HL-60/S4 (cell line): ENCODE measurements at regions not wholly inside any gene's neighbourhood (a gene's known extent, or its start where the extent isn't known, plus 50 kb on each side); places are given as distances from the start of the nearest gene placed in this dataset.
"Not testable (repeated sequence)": the region's sequence is repeated elsewhere in the genome, so short reads cannot be mapped to it uniquely, and the experiment has no call there.

Source experiments
- in situ Hi-C: fragments of 300-500 bp; cut with MboI; formaldehyde crosslinking; loops from 2 replicates; pipeline ENCODE4 v1.14.3; 2022; ENCODE audit warnings: low sequenced_read_pairs

- in situ Hi-C loops = no loop called here
Measured at GRCh38 chr20:22729616-22730236, 145.4 kb upstream of the FOXA2 start.

- in situ Hi-C loops = no loop called here
Measured at GRCh38 chr20:22732751-22733150, 148.4 kb upstream of the FOXA2 start.

DNA sequence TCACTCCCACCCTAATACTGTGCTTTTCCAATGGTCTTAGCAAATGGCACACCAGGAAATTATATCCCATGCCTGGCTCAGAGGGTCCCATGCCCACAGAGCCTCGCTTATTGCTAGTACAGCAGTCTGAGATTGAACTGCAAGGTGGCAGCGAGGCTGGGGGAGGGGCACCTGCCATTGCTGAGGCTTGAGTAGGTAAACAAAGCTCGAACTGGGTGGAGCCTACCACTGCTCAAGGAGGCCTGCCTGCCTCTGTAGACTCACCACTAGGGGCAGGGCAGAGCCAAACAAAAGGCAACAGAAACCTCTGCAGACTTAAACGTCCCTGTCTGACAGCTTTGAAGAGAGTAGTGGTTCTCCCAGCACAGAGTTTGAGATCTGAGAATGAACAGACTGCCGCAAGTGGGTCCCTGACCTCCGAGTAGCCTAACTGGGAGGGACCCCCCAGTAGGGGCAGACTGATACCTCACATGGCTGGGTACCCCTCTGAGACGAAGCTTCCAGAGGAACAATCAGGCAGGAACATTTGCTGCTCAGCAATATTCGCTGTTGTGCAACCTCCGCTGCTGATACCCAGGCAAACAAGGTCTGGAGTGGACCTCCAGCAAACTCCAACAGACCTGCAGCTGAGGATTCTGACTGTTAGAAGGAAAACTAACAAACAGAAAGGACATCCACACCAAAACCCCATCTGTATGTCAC is 150.7 kb upstream of the FOXA2 start:
- in situ Hi-C loops = not testable (repeated sequence)

- in situ Hi-C loops = no loop called here
Measured at GRCh38 chr20:22740829-22741228, 156.5 kb upstream of the FOXA2 start.

GRCh38 chr20:22744341-22745193 is 160.2 kb upstream of the FOXA2 start:
- in situ Hi-C loops = no loop called here

- in situ Hi-C loops = no loop called here
Measured at GRCh38 chr20:22745194-22745500, 160.8 kb upstream of the FOXA2 start.

DNA sequence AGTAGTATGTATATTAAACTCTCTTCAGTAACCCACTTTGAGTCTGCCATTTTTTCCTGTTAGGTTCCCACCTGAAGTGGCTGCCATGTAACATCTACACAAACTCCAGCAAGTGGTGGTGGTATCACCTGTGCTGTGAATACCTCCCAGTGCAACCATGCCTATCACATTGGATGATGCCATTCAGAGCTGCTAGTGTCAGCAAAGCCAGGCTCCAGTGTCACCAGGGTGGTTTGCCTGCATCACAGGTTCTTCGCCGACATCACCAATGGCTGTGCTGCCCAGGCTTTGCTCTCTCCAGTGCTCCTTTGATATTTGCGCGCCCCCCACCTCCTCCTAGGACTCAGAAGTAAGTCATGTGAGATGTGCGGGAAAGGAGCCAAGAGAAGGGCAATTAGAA is 162.6 kb upstream of the FOXA2 start:
- in situ Hi-C loops = no loop called here

GRCh38 chr20:22752324-22752723 is 168.0 kb upstream of the FOXA2 start:
- in situ Hi-C loops = no loop called here

DNA sequence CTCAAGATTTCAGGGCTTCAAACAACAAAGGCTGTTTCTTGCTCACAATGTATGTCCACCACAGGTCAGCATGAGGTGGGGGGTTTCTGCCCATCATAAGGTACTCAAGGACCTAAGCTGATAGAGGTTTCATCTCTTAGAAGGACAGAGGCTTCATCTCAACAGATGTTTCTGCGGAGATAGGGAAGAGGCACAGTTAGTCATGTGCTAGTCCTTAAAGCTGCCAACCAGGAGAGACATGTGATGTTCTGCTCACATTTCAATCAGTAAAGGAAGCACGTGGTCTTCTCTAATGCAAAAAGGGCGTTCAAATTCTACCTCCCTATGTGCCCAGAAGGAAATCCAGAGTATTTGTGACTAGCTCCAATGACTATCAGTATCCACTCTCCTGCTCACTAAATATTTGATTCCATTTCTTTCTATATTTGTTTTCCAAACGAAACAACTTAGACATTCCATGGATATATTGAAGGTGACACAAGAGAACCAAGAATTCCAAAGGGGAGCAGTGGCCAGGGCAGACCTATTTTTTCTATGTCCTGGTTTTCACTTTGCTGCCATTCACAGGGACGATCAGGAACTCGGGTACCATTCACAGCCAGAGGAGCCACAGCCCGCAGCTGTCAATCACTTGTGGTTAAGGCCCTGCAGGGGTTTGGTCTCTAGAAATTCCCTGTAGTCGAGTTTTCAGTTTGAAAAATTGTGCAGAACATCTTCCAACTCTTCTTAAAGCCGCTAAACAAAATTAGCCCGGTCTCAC is 173.2 kb upstream of the FOXA2 start:
- in situ Hi-C loops = no loop called here

DNA sequence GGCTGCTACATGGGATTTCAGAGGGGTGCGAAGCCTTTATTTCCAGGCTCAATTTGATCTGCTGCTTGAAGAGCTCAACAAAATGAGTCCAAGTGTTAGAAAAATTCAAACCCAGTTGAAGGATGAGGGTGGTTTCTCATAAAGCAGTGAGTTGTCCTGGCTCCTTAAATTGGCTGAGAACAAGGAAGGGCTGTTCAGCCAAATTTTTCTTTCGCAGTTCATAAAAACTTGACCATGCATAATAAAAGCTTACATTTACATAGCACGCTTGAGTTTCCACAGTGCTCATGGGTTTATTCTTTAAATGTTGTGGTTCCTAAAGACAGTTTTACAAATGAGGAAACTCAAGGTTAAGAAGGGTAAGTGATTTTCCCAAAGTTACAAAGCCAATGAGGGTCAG is 174.4 kb upstream of the FOXA2 start:
- in situ Hi-C loops = no loop called here

DNA sequence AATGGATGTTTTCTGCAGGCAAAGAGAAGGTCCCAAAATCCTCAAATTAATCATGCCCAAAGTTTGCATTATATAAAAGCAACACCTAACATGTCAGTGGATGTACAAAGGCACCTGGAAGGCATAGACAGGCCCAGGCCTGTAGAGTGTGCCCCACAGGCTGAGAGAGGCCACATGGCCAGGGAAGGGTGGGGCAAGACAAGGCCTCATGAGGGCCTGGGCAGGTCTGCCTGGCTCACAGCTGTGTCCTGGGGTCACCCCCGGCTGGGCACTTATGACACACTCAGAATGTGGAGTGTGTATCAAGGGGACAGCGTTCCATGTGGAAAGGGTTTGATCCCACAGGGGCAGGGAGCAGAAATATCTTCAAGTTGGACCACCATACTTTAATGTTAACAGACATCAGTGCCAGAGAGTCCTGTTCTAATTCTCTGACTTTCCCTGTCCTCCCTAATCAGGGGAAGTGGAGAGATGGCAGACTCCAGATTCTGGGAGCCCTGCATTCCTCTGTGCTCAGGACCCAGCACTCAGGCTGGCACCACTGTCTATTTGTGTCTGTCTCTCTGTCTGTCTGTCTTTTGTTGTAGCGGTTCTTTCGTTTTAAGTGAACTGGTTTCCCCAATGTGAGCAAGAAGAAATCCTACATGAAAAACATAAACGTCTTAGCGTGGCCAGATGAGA is 178.3 kb upstream of the FOXA2 start:
- in situ Hi-C loops = no loop called here

GRCh38 chr20:22763257-22763906 is 179.0 kb upstream of the FOXA2 start:
- in situ Hi-C loops = no loop called here

DNA sequence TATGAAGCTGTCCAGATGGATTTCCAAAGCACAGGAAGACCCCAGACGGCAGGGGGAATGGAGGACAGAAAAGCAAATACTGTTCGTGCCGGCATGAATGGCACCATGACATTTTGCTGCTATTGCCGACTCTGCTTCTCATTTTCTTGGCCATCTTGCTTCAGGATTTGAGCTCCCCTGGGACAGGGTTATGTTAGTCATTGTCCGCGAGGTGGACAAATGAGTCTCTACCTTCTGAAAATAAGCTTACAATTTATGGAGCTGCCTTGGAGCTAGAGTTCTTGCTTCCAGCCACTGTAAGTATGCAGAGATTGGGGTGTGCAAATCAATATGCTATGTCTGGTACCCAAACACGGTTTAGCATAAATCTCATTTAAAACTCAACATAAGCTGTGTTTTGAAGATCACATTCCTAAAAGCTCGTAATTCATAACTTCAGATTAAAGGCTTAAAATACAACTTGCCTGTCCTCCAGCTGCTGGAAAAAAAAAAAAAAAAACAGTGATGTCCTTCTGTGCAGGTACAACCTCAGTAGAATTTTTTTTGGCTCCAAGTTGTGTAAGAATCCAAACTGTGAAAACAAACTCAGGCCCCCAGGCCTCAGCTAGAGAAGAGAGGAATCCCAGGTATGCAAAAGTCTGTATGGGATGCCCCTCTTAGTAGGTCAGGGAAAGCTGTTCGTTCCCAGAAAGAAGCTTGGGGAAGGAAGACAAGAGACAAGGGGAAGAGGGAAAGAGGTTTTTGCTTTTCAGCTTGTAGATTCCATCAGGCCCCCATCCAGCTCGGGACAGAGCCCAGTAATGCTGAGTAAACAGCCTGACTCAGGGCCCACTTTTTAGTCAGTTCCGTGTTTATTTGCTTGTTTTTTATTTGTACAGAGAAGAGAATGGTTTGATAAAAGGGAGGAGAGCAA is 184.2 kb upstream of the FOXA2 start:
- in situ Hi-C loops = no loop called here

GRCh38 chr20:22770241-22770800 is 185.9 kb upstream of the FOXA2 start:
- in situ Hi-C loops = no loop called here

DNA sequence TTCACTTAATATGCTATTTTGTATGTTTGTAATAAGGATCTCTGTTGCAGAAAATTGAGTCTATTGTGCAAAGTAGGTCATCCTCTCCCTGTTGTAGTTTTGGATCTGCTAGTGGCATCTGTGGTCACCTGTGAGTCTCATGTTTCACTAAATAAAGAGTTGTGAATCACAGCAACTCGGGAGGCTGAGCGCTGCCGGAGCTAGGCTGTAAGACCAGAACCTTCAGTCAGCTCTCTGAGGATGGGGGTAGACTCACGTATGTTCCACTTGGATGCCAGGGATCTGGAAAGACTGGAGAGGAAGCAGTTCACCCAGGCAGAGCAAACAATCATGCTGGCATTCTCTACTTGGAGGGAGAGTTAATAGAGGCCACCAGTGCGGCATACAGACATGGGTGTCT is 187.3 kb upstream of the FOXA2 start:
- in situ Hi-C loops = no loop called here

- in situ Hi-C loops = no loop called here
Measured at GRCh38 chr20:22773344-22773743, 189.0 kb upstream of the FOXA2 start.

GRCh38 chr20:22775256-22775655 is 190.9 kb upstream of the FOXA2 start:
- in situ Hi-C loops = no loop called here

GRCh38 chr20:22775671-22776139 is 191.3 kb upstream of the FOXA2 start:
- in situ Hi-C loops = no loop called here

DNA sequence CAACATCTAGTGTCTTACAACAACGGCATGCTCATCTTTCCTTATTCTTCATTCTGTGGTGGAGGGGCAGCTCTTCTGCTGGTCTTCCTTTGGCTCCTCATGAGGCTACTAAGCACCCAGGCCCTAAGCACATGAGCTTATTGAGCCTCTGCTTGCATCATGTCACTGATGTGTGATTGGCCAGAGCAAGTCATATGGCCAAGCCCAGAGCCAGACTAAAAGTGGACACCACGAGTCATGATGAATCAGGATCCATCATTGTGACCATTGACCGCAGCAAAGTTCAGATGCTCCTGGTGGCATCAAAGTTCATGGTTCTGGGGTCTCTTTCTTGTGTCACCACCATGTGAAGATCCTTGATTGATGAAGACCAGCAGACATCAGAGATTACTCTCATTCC is 192.0 kb upstream of the FOXA2 start:
- in situ Hi-C loops = no loop called here
